ENCODE measurements at regions not wholly inside any gene's neighbourhood (a gene's known extent, or its start where the extent isn't known, plus 50 kb on each side); places are given as distances from the start of the nearest gene placed in this dataset.

- Histone ChIP-seq H3K4me3 (replicated peaks in 1 of 3; ENCODE audit: insufficient read depth in 1 of 3, low read depth in 1 of 3, low read length in 3 of 3) (no peak overlapping the region), H3K9ac (replicated peaks; ENCODE audit: extremely low read depth, insufficient read depth, low read length) (no peak overlapping the region), H3K9me1 (replicated peaks; ENCODE audit: control insufficient read depth, extremely low read depth, insufficient read depth, low read length) (no peaks in the 10 kb centered on the region), H3K79me2 (ENCODE audit: control insufficient read depth, insufficient read depth, low read length) (no peaks in the 10 kb centered on the region), H3K27me3 (ENCODE audit: control insufficient read depth in 2 of 2, insufficient read depth in 2 of 2, low read length in 2 of 2) (peaks cover 0 to 1% of the 10 kb centered on the region in 2 experiments), H4K20me1 (replicated peaks; ENCODE audit: control insufficient read depth, extremely low read depth, insufficient read depth, low read length) (no peaks in the 10 kb centered on the region), H3K27ac (ENCODE audit: insufficient read depth, low read depth, low read length) (no peak overlapping the region), H3K4me2 (ENCODE audit: insufficient read depth, low read length) (no peak overlapping the region), H2AFZ (ENCODE audit: low read depth, low read length) (no peak overlapping the region), H3K4me1 (ENCODE audit: control insufficient read depth, extremely low read depth, insufficient read depth, low read length) (no peaks in the 10 kb centered on the region), H3K9me3 (replicated peaks; ENCODE audit: control insufficient read depth, insufficient read depth, low read length) (no peaks in the 10 kb centered on the region), H3K36me3 (ENCODE audit: control insufficient read depth in 2 of 2, extremely low read depth in 1 of 2, insufficient read depth in 2 of 2, low read length in 2 of 2) (no peaks in the 10 kb centered on the region)
- FAIRE-seq: no peak
- TF ChIP-seq GATA2 (IDR thresholded peaks at IDR 0.05; ENCODE audit: insufficient read depth, insufficient read length, low read depth, low read length) (no peak), MYC (IDR thresholded peaks at IDR 0.05; ENCODE audit: low read depth, low read length) (no peak), FOS (IDR thresholded peaks at IDR 0.05; ENCODE audit: borderline replicate concordance, insufficient read depth, low read length) (no peak), CTCF (IDR thresholded peaks at IDR 0.05; ENCODE audit: extremely low read depth in 1 of 2, insufficient read depth in 1 of 2, low read depth in 1 of 2, low read length in 2 of 2) (no peak), MAX (IDR thresholded peaks at IDR 0.05; ENCODE audit: insufficient read depth, insufficient read length) (no peak), POLR2AphosphoS5 (IDR thresholded peaks at IDR 0.05; ENCODE audit: insufficient read depth, low read depth, low read length) (no peak), POLR2A (IDR thresholded peaks at IDR 0.05; ENCODE audit: low read depth, low read length) (no peak), JUN (IDR thresholded peaks at IDR 0.05; ENCODE audit: borderline replicate concordance, insufficient read depth, insufficient read length, low read depth) (no peak)
- DNase-seq (ENCODE audit: low read depth, low spot score): no peak
- ChIA-PET POLR2A (no interaction called here), CTCF (no interaction called here)
- BruUV-seq (replicated peaks): no TSS peak
- intact Hi-C loops (cut with micrococcal nuclease): no loop called here
- dilution Hi-C loops (cut with MboI; ENCODE audit: extremely low pct_ligation_motif_present, low sequenced_read_pairs): no loop called here
Measured at GRCh38 chr15:81425905-81426304, 51.9 kb upstream of the TMC3 start.
